GM18873 (cell line): ENCODE measurements at regions not wholly inside any gene's neighbourhood (a gene's known extent, or its start where the extent isn't known, plus 50 kb on each side); places are given as distances from the start of the nearest gene placed in this dataset.

ENCODE experiments used
- ATAC-seq: cut with Tn5 transposase; IDR thresholded peaks from one replicate; pipeline ENCODE4 v1.9.1; 2021; ENCODE audit warnings: mild to moderate bottlenecking, moderate library complexity, moderate number of reproducible peaks; ENCODE audit not compliant: unreplicated experiment, low FRiP score

GRCh38 chr18:45408218-45408617 is 207.1 kb upstream of the SLC14A2 start:
- no peak for ATAC-seq

- ATAC-seq = no peak
Observed at GRCh38 chr18:45409971-45410370, 205.3 kb upstream of the SLC14A2 start.

GRCh38 chr18:45412577-45412976 is 202.7 kb upstream of the SLC14A2 start:
- ATAC-seq = no peak

DNA sequence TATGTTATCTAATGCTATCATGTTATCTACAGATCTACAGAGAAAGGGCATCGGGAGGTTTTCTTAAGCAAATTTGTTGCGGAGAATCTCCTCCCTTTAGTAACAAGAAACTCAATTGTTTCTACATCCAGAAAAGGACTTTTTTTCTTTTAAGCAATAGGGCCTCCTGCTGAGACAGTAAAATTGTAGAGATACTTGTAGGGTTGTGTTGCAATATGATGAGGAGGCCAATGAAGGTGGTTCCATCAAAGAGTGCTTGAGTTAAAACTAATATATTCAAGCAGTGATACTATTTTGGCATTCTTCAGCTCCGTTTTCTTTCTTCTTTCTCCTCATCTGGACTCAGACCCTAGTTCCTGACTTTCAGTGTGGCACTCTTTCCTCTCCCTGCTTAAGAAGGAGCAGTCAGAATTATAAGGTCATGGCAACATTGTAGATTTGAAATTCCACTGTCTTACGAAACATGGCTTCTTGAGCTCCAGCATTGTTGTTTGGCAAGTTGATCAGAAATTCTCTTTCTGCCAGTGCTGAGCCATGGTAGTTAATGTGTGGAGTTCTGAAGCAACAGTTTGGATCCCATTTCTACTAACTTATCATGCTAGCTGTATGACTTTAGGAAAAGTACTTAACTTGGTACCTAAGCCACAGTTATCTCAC is 202.0 kb upstream of the SLC14A2 start:
- no peak for ATAC-seq

DNA sequence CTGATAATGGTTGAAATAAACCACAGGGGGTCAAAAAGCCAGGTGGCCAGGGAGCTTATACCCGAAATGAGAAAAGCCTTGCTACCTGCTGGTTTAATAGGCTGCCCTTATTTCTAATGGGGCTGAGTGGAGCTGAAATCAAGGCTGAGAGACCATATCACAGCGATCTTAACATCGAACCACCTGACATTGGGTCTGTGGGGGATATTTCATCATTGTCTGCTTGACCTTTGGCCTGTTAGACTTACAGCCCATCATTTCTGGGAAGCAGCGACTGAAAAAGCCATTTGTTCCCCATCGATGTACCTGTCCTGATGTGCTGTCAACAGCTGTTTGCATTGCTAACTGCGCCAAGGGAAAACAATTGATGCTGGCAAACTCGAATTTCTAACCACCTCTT is 199.7 kb upstream of the SLC14A2 start:
- ATAC-seq = no peak

DNA sequence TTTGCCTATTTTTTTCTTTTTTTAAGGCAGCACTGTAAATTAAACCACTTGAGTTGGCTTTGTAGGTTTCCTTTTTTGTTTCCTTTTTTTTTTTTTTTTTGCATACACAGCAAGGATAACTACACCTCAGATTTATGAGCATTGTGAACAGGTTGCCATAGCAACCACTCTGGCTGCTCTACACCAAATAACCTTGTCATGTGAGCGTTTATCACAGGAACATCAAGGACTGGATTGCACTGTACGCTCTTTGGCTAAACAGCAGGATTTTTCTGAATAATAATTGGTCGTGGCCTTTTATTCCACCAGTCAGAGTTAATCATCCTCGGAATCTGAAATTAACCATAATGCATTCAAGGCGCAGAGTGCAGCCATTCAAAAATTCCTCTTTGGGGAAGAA is 199.1 kb upstream of the SLC14A2 start:
- no peak for ATAC-seq

GRCh38 chr18:45417392-45417791 is 197.9 kb upstream of the SLC14A2 start:
- ATAC-seq = no peak

- no peak for ATAC-seq
Observed at GRCh38 chr18:45423659-45424058, 191.6 kb upstream of the SLC14A2 start.

DNA sequence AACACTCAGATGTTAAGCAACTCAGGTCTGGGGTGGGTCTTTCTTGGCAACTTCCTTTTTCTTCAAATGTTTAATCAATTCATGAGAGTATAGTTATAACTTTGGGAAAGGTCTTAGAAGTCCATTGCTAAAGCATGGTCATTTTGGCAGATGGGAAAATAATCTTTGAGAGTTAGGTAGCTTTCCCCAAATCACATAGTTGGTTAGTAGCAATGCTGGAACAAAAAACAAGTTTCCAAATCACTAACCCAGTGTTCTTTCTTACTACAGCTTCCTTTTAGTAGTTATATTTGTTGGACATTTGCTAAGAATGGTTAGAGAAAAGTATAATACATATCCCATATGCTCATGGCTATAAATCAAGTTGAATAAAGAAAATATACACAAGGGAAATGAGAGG is 185.2 kb upstream of the SLC14A2 start:
- ATAC-seq = no peak

GRCh38 chr18:45435810-45436209 is 179.5 kb upstream of the SLC14A2 start:
- no peak for ATAC-seq

- ATAC-seq = no peak
Observed at GRCh38 chr18:45437366-45437765, 177.9 kb upstream of the SLC14A2 start.

DNA sequence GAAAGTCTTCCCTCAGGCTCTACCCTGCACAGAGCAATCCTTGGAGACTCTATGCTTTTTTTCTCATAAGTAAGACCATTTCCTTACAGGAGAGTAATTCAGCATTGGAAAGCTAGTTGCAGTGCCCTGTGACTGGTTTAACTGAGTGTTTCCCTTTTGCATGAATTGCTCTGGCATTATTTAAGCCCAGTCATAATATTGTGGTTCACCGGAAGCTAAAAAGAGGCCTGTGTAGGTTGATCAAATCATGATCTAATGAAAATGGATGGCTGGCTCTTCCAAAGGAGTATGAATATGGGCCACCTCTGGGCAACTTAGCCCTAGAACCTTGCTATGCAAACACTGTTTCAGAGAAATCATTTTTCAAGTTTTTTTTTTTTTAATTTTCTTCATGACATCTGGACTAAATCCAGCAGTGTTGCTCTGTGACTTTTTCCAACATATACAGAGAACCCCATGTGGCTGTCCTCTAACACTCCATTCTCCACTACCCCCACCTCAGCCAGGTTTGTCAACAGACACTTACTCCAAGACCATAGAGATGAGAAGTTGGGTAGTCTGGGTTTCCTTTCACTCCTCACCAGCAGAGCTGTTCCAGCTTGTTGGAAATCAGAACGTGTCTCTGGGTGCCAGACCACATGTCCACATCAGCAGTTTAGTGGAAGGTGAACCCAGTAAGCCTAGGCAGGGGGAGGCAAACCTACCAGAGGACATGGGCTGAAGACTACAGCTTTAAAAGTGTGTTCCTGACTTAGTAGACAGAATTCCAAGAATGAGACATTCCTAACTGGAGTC is 175.2 kb upstream of the SLC14A2 start:
- no peak for ATAC-seq

- ATAC-seq = no peak
Observed at GRCh38 chr18:45441110-45441847, 174.0 kb upstream of the SLC14A2 start.

DNA sequence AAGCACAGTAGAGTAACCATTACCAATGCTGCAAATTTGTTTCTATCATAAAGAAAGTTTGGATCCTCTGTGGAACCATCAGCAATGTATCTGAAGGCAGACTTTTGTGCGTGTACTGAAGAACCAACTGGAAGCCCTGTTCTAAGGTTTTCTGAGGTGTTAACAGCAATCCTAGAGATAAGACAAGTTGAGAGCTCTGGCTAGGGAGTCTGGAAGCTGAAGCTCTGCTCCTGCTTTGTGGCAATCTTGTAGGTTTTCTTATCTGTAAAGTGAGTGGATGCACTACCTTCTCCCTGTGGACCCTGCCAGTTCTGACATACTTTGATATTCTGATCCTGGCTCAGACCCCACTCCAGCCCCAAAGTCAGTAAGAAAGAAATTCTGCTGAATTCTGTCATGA is 171.2 kb upstream of the SLC14A2 start:
- no peak for ATAC-seq

GRCh38 chr18:45447355-45448265 is 167.7 kb upstream of the SLC14A2 start:
- ATAC-seq = no peak

GRCh38 chr18:45448871-45449270 is 166.4 kb upstream of the SLC14A2 start:
- ATAC-seq = no peak

DNA sequence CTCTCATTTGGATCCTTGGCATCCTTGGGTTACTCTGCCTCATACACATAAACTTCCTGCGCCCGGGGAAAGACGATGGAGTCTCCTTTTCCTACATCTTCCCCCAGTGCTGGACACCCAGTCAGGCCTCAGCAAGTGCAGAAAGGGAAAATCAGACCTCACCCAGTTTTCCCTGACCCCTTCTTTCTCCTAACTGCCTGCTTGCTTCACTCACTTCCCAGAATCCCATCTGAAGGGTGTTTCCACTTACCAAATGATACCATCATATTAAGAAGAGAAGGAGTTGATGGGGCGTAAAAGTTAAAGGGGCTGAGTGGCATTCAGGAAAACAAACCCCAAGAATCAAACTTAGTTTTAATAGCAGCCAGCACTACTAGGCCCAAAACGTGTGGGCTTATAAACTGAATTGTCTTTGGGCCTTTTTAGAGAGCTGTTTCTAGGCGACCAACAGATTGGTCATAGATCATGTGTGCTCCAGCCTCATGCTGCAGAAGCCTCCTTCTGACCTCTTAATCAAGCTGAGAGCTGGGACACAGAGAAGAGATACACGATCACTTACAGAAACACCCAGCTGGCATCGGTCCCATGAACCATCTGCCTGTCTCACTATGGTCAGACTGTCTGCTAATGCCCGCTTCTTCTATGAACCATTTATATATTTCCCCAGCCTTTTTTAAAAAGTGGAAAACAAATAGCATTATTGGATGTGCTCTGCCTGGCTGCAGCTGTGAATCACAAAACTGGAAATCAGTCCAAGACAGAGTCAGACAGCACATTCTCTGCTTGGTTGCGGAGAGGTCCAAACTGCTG is 165.7 kb upstream of the SLC14A2 start:
- no peak for ATAC-seq

- ATAC-seq = no peak
Observed at GRCh38 chr18:45456090-45457021, 158.9 kb upstream of the SLC14A2 start.

DNA sequence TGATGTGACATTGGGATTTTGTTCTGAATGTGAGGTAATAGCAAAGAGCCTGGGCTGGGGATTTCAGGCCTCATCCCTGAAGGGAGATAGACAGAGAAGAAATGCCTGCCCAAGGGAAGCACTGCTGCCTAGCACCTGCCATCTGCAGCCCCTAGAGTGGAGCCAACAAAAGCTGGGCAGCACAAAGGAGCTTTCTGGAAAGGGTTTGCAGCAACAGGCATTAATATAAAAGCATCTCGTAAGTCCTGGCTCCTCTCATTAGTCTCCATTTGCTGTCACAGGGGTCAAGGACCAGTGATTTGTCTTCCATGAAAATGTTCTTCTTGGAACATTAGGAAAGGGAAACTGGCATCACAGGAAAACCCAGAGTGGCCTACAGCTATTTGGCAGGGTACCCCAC is 157.2 kb upstream of the SLC14A2 start:
- no peak for ATAC-seq
